ENCODE measurements at regions not wholly inside any gene's neighbourhood (a gene's known extent, or its start where the extent isn't known, plus 50 kb on each side); places are given as distances from the start of the nearest gene placed in this dataset.

- TF ChIP-seq YY1 (IDR thresholded peaks at IDR 0.05; ENCODE audit: insufficient read depth, insufficient read length): no peak
- TF ChIP-seq ZNF274 (IDR thresholded peaks at IDR 0.05; ENCODE audit: low read depth, low read length): no peak
- TF ChIP-seq SUZ12 (IDR thresholded peaks at IDR 0.05; ENCODE audit: extremely low read depth, insufficient read depth, insufficient read length): no peak
These were observed 236.2 kb upstream of the FBXO33 start for GRCh38 chr14:39668449-39668848.
